Spleen (tissue), 7 donors: ENCODE measurements at regions not wholly inside any gene's neighbourhood (a gene's known extent, or its start where the extent isn't known, plus 50 kb on each side); places are given as distances from the start of the nearest gene placed in this dataset.

Experiments used
- POLR2A ChIP-seq, 3 donors: fragments of 450-650 bp; IDR thresholded peaks; one replicate each; pipeline ENCODE4 v1.5.1; 2017; ENCODE audit warnings: antibody characterized with exemption in 3 of 3, mild to moderate bottlenecking in 1 of 3
- POLR2AphosphoS5 ChIP-seq, 3 donors: sonication (generic); formaldehyde crosslinking; IDR thresholded peaks; one replicate each; pipeline ENCODE4 v1.5.1; 2017; ENCODE audit warnings: antibody characterized with exemption in 3 of 3
- TF ChIP-seq, protein P1 (sequence below), 11 experiments: fragments of 200-600 bp in 7 of 11; fragments of 450-650 bp in 4 of 11; sonication (generic) in 4 of 11; IDR thresholded peaks in 8 of 11; conservative IDR thresholded peaks in 3 of 11; 1 replicate in 7 of 11; 2 replicates in 4 of 11; pipeline versions ENCODE4 v1.4.0 to v1.8.0; 2016 to 2021; ENCODE audit warnings: antibody characterized with exemption in 11 of 11, inconsistent platforms in 4 of 11, mild to moderate bottlenecking in 1 of 11
- donor health status: DM: no; HTN: no; CAD: no; lungs with moderate emphysema.
- donor health status: DM: no; HTN: no; CAD: no.
- donor health status: DM: no; HTN: no; CAD: no.

DNA sequence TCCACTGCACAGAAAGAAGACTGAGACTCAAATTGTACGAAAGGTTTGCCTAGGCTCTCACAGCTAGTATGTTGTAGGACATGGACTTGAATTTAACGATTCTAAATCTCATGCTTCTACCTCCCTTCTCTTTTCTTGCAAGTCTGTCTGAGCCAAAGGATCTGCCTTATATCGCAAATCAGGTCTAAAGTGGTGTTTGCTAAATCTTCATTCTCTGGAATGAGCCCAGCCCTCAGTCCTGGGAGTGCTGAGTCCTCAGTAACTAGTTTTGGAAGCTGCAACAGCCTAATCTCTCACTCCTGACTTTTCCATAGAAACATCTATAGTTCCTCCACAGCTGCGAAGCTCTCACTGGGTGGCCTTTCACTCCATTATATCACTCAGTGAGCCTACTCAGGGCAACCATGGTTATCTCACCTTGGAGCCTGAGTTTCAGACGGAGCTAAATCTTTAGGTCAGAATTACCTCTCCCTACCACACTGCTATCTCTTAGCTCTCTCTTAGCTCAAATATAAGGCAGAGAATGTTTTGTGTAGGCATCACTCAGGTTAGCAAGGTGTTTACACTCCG is 575.5 kb upstream of the C16orf82 start:
- TF ChIP-seq, protein P1, sequence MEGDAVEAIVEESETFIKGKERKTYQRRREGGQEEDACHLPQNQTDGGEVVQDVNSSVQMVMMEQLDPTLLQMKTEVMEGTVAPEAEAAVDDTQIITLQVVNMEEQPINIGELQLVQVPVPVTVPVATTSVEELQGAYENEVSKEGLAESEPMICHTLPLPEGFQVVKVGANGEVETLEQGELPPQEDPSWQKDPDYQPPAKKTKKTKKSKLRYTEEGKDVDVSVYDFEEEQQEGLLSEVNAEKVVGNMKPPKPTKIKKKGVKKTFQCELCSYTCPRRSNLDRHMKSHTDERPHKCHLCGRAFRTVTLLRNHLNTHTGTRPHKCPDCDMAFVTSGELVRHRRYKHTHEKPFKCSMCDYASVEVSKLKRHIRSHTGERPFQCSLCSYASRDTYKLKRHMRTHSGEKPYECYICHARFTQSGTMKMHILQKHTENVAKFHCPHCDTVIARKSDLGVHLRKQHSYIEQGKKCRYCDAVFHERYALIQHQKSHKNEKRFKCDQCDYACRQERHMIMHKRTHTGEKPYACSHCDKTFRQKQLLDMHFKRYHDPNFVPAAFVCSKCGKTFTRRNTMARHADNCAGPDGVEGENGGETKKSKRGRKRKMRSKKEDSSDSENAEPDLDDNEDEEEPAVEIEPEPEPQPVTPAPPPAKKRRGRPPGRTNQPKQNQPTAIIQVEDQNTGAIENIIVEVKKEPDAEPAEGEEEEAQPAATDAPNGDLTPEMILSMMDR (IDR thresholded peaks at IDR 0.05 in 8 of 11, conservative IDR thresholded peaks at IDR 0.05 in 3 of 11): no peak
- TF ChIP-seq POLR2A (IDR thresholded peaks at IDR 0.05) (no peak), POLR2AphosphoS5 (IDR thresholded peaks at IDR 0.05) (no peak)
